CD4-positive, alpha-beta T cell (primary cell): ENCODE measurements at regions not wholly inside any gene's neighbourhood (a gene's known extent, or its start where the extent isn't known, plus 50 kb on each side); places are given as distances from the start of the nearest gene placed in this dataset.

Experiments
- ATAC-seq: fragments of 200-7000 bp; cut with Tn5 transposase; one replicate; pipeline ENCODE4 v1.10.0; 2022; ENCODE audit warnings: mild to moderate bottlenecking; ENCODE audit not compliant: poor library complexity
- CTCF ChIA-PET: fragments of 350-600 bp; sonication (Branson Sonifier 250); formaldehyde crosslinking; loops from one replicate; lab custom pipeline; 2021; ENCODE audit warnings: antibody characterized with exemption, inconsistent platforms; lab: Charles Lee
- POLR2A ChIA-PET: fragments of 350-600 bp; sonication (Branson Sonifier 250); formaldehyde crosslinking; loops from one replicate; lab custom pipeline; 2021; ENCODE audit warnings: antibody characterized with exemption, inconsistent platforms; lab: Charles Lee
- DNase-seq, 14 experiments: peaks; one replicate each; pipeline ENCODE4 v3.0.0-alpha.2; 2013 to 2020; ENCODE audit warnings: mixed read lengths in 2 of 14
- H3K27ac ChIP-seq, 2 donors: one replicate each; pipeline versions ENCODE4 v1.5.1 to v1.7.0; 2013; ENCODE audit warnings: low read length in 2 of 2, low read depth in 1 of 2, mild to moderate bottlenecking in 1 of 2
- H3K27me3 ChIP-seq, 2 experiments: 1 replicate in 1 of 2; 2 replicates in 1 of 2; pipeline versions ENCODE4 v1.6.1 to v1.7.0; 2013; ENCODE audit warnings: low read length in 2 of 2, control low read depth in 1 of 2, mild to moderate bottlenecking in 1 of 2, moderate library complexity in 1 of 2; ENCODE audit not compliant: insufficient read depth in 2 of 2, control insufficient read depth in 1 of 2
- H3K36me3 ChIP-seq: one replicate; pipeline ENCODE4 v1.6.1; 2013; ENCODE audit warnings: low read length, control low read depth; ENCODE audit not compliant: insufficient read depth
- H3K4me1 ChIP-seq: one replicate; pipeline ENCODE4 v1.6.1; 2013; ENCODE audit warnings: low read length, control low read depth; ENCODE audit not compliant: insufficient read depth
- H3K4me3 ChIP-seq: one replicate; pipeline ENCODE4 v1.5.1; 2013; ENCODE audit warnings: mild to moderate bottlenecking, low read length, moderate library complexity
- H3K9me3 ChIP-seq, 2 experiments: 1 replicate in 1 of 2; 2 replicates in 1 of 2; pipeline versions ENCODE4 v1.6.1 to v1.7.0; 2013; ENCODE audit warnings: low read length in 2 of 2, mild to moderate bottlenecking in 2 of 2, control low read depth in 1 of 2, moderate library complexity in 1 of 2; ENCODE audit not compliant: control insufficient read depth in 1 of 2, insufficient read depth in 1 of 2
- H3K27ac Mint-ChIP-seq: one replicate; pipeline ENCODE4 v1.8.0; 2020; ENCODE audit warnings: mixed read lengths
- H3K27me3 Mint-ChIP-seq: one replicate; pipeline ENCODE4 v1.8.0; 2021; ENCODE audit warnings: mixed read lengths
- H3K36me3 Mint-ChIP-seq: one replicate; pipeline ENCODE4 v1.8.0; 2021; ENCODE audit warnings: low read depth, mixed read lengths
- H3K4me1 Mint-ChIP-seq: one replicate; pipeline ENCODE4 v1.8.0; 2021; ENCODE audit warnings: low read depth, mixed read lengths
- H3K4me3 Mint-ChIP-seq: one replicate; pipeline ENCODE4 v1.8.0; 2020; ENCODE audit warnings: mild to moderate bottlenecking, mixed read lengths
- H3K9me3 Mint-ChIP-seq: one replicate; pipeline ENCODE4 v1.8.0; 2020; ENCODE audit warnings: mixed read lengths
- intact Hi-C, 2 experiments: fragments of 100-400 bp; cut with DNase I in 1 of 2; cut with micrococcal nuclease in 1 of 2; formaldehyde crosslinking; loops; one replicate each; pipeline versions ENCODE4 v1.15.1 to v1.9.0; 2023 to 2025; cut with DNase I, micrococcal nuclease
- TF ChIP-seq, protein P1 (sequence below): fragments of 200-600 bp; IDR thresholded peaks from one replicate; pipeline ENCODE4 v1.8.0; 2022; ENCODE audit warnings: antibody characterized with exemption, mild to moderate bottlenecking

DNA sequence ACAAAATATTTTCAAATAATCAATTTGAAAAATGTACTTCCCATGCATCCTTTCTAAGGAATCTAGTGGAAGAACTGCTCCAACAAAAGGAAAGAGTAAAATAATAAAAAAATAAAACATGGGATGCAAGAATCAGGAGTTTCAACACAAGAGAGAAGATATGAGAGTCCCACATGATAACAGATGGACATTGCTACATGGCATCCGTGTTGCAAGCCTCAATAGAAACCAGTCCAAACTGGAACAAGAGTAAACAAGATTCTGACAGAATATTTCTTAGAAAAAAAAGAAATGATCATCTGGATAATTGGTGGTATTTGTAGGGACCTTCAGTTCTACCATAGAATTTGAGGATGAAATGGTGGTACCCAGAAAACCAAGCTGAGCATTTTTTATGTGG is 186.8 kb downstream of the FRK start:
- ChIA-PET CTCF (no interaction called here), POLR2A (no interaction called here)

DNA sequence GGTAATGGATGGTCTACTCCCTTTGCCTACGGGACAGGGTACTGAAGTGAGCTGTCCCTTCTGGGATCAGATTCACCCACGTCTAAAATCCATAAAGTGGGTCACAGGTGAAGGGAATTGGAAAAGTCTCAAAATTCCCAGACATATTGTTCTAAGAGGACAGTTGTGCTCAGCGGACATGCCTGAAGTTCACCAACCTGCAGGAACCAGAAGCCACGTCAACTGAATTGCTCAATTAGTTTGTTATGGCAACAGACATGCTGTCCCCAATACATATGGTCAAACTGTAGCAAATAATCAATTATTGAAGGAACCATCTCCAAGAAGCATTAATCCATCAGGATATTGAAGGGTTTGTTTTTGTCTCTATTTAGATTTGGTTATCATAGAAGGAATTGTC is 190.2 kb downstream of the FRK start:
- H3K27me3 ChIP-seq = no peaks in the 10 kb centered on the region
- H3K4me3 ChIP-seq = no peak overlapping the region
- POLR2A ChIA-PET = no interaction called here
- H3K36me3 ChIP-seq = no peaks in the 10 kb centered on the region
- Mint-ChIP-seq H3K27me3 (no peaks in the 10 kb centered on the region), H3K9me3 (peaks cover 3% of the 10 kb centered on the region), H3K4me3 (no peak overlapping the region), H3K36me3 (no peaks in the 10 kb centered on the region), H3K4me1 (no peaks in the 10 kb centered on the region), H3K27ac (no peak overlapping the region)
- TF ChIP-seq, protein P1, sequence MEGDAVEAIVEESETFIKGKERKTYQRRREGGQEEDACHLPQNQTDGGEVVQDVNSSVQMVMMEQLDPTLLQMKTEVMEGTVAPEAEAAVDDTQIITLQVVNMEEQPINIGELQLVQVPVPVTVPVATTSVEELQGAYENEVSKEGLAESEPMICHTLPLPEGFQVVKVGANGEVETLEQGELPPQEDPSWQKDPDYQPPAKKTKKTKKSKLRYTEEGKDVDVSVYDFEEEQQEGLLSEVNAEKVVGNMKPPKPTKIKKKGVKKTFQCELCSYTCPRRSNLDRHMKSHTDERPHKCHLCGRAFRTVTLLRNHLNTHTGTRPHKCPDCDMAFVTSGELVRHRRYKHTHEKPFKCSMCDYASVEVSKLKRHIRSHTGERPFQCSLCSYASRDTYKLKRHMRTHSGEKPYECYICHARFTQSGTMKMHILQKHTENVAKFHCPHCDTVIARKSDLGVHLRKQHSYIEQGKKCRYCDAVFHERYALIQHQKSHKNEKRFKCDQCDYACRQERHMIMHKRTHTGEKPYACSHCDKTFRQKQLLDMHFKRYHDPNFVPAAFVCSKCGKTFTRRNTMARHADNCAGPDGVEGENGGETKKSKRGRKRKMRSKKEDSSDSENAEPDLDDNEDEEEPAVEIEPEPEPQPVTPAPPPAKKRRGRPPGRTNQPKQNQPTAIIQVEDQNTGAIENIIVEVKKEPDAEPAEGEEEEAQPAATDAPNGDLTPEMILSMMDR = no peak
- no peak for ATAC-seq
- H3K9me3 ChIP-seq = no peaks in the 10 kb centered on the region
- H3K4me1 ChIP-seq = no peaks in the 10 kb centered on the region
- no peak for DNase-seq
- CTCF ChIA-PET = no interaction called here
- intact Hi-C loops = no loop called here
- H3K27ac ChIP-seq = no peak overlapping the region

More for the DNA sequence above, 186.8 kb downstream of the FRK start:
- Histone ChIP-seq H3K36me3 (no peaks in the 10 kb centered on the region), H3K4me1 (no peaks in the 10 kb centered on the region), H3K27me3 (no peaks in the 10 kb centered on the region), H3K27ac (no peak overlapping the region), H3K9me3 (no peaks in the 10 kb centered on the region), H3K4me3 (no peak overlapping the region)
- DNase-seq (no peak), ATAC-seq (no peak)
- no peaks in the 10 kb centered on the region for H3K27me3 Mint-ChIP-seq
- H3K9me3 Mint-ChIP-seq = no peaks in the 10 kb centered on the region
- no peak overlapping the region for H3K27ac Mint-ChIP-seq
- intact Hi-C loops = no loop called here
- no peaks in the 10 kb centered on the region for H3K4me1 Mint-ChIP-seq
- no peak overlapping the region for H3K4me3 Mint-ChIP-seq
- no peaks in the 10 kb centered on the region for H3K36me3 Mint-ChIP-seq
- TF ChIP-seq, protein P1 = no peak

DNA sequence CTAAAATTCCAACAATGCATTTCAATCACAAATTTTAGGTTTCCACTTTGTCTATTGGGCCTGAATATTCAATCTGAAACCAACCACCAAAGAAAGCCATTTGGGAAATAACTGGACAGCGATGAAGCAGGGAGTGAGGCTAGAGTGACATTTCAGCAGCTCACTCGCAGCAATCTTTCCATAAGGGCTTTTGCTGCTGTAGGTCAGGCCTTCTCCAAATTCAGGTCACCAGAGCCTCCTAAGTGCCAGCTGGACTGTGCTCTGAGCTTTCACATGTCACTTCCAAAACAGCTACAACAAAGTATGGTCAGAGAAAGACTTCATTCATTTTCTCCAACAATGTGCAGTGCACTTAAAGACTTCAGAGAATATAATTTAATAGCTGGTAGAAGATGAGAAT is 194.8 kb downstream of the FRK start:
- Histone ChIP-seq H3K27ac (no peak overlapping the region), H3K4me1 (no peaks in the 10 kb centered on the region), H3K27me3 (no peaks in the 10 kb centered on the region), H3K36me3 (no peaks in the 10 kb centered on the region), H3K4me3 (no peak overlapping the region), H3K9me3 (no peaks in the 10 kb centered on the region)
- TF ChIP-seq, protein P1 = no peak
- ATAC-seq (no peak), DNase-seq (no peak)
- intact Hi-C loops = no loop called here
- no peaks in the 10 kb centered on the region for H3K27me3 Mint-ChIP-seq
- H3K9me3 Mint-ChIP-seq = peaks cover 3% of the 10 kb centered on the region
- POLR2A ChIA-PET = no interaction called here
- CTCF ChIA-PET = no interaction called here
- H3K36me3 Mint-ChIP-seq = no peaks in the 10 kb centered on the region
- no peak overlapping the region for H3K4me3 Mint-ChIP-seq
- no peak overlapping the region for H3K27ac Mint-ChIP-seq
- no peaks in the 10 kb centered on the region for H3K4me1 Mint-ChIP-seq
